ENCODE measurements at regions not wholly inside any gene's neighbourhood (a gene's known extent, or its start where the extent isn't known, plus 50 kb on each side); places are given as distances from the start of the nearest gene placed in this dataset.

DNA sequence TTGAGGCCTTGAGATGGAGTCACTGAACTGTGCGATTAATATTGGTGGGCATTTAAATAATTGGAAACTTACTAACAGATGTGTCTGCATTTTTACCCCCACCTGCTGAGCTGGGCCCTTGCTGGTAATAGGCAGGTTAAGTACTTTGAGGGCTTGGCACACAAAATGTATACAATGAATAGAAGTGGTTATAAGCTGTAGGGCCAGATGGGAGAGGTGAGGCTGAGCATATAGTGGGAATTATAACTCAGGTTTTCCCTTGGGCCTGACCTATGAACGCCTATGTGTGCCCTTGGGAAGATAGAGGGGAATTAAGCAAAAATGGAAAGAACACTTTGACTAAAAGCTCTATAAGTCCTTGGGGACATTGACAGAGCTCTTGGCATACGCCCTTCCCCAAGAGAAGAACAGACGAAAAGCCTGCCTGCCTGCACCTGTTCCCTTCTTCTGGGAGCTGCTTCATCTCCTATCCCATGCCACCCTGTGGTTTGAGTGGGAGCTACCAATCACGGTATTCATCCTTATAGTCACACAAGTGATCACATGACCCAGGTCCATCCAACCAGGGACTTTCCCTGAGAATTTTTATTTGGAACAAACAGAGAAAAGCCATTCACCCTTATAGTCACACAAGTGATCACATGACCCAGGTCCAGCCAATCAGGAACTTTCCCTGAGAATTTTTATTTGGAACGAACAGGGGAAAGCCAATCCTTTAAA, 260.7 kb upstream of the CSF3R start:
- DNase-seq, result no peak

GRCh38 chr1:36741066-36741465, 258.4 kb upstream of the CSF3R start:
- no peak for DNase-seq

GRCh38 chr1:36740446-36740845, 257.7 kb upstream of the CSF3R start:
- DNase-seq, result no peak

- no peak for DNase-seq
These were observed 257.1 kb upstream of the CSF3R start for GRCh38 chr1:36739703-36740289.

DNA sequence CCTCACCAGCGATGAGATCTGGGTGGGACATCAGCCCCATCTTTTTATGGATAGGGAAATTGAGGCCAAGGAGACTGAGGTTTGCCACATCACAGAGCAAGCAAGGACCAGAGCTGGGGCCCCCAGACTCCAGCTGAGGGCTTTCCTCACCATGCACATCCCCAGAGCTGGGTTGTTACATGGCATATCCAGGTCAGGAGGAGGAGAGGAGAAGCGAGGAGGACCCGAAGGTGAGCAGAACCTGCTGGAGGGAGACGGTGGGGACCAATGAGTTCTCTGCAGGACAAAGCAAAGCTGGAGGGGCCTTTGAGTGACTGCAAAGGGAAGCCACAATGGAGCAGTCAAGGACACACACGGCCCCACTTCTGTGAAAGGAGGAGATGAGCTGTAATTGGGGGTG, 255.5 kb upstream of the CSF3R start:
- no peak for DNase-seq

GRCh38 chr1:36737767-36738166, 255.1 kb upstream of the CSF3R start:
- DNase-seq, result no peak

DNA sequence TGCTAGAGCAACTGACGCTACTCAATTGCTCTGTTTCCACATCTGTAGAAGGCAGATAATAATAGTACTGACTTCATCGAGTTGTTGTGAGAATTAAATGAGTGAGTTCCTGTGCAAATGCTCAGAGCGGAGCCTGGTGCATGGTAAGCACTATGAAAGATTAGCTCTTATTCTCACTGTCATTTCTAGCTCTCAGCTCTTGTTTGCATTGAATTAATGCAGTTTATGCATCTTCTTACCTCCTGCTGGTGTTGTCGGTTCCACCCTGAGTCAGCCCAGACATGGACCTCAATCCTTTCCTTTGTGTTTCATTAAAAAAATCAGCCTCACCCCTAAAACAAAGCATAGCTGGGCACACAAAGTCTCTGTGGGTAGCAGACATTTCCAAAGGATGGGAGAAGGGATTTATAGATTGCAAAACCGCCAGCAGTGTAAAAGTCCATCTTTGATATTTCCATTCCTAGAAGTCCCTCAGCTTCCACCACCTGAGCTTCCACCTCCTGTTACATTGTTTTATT, 254.4 kb upstream of the CSF3R start:
- DNase-seq, result no peak

- no peak for DNase-seq
These were observed 253.4 kb upstream of the CSF3R start for GRCh38 chr1:36735939-36736730.

- no peak for DNase-seq
These were observed 252.7 kb upstream of the CSF3R start for GRCh38 chr1:36735436-36735835.

- DNase-seq, result no peak
These were observed 251.6 kb upstream of the CSF3R start for GRCh38 chr1:36734356-36734755.

DNA sequence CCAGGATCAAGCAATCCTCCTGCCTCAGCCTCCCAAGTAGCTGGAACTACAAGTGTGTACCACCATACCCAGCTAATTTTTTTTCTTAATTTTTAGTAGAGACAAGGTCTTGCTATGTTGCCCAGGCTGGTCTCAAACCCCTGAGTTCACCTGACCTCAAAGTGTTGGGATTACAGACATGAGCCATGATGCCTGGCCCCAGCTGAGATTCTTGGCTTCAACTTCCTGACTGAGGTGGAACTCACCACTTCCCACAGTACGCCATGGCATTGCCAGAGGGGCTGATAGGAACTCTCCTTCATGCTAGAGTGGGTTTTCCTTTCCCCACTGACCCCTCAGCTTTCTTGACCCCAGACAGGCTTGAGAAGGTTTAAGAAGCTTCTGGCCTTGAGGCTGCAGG, 251.0 kb upstream of the CSF3R start:
- no peak for DNase-seq

GRCh38 chr1:36732015-36732356, 249.3 kb upstream of the CSF3R start:
- DNase-seq, result no peak

DNA sequence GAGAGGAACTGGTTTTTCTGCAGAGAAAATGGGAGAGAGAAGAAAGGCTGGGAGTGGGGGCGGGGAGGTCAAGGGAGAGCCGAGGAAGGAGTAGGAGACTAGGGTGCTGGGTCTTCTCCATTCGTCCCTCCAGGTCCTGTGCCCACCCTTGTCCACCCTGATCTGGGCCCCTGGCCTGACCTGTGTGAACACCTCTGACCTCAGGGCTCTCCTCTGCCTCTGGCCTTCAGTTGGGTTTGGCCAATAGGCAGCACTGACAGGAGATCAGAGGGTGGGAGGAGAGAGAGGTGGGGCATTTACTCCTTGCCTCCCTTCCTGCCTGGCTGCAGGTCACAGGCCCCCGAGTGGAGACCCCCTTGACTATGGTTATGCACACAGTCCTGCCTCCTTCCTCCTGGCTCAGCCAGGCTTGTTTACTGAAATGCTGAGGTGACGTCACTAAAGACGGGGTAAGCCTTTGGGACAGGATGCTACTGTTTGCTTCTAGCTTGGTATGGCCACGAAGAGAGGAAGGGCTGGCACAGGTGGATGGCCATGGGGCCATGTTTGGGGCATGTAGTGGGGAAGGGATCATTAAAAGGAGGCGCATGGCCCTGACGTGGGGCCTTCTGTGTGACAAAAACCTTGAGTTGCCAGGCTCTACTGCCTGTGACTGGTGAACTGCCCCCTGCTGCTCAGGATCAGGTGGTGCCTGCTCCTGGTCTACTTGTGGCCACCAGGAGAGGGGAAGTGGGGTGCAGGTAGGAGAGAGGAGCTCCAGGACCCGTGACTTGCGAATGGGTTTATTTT, 248.7 kb upstream of the CSF3R start:
- no peak for DNase-seq

GRCh38 chr1:36730599-36730998, 247.9 kb upstream of the CSF3R start:
- no peak for DNase-seq

DNA sequence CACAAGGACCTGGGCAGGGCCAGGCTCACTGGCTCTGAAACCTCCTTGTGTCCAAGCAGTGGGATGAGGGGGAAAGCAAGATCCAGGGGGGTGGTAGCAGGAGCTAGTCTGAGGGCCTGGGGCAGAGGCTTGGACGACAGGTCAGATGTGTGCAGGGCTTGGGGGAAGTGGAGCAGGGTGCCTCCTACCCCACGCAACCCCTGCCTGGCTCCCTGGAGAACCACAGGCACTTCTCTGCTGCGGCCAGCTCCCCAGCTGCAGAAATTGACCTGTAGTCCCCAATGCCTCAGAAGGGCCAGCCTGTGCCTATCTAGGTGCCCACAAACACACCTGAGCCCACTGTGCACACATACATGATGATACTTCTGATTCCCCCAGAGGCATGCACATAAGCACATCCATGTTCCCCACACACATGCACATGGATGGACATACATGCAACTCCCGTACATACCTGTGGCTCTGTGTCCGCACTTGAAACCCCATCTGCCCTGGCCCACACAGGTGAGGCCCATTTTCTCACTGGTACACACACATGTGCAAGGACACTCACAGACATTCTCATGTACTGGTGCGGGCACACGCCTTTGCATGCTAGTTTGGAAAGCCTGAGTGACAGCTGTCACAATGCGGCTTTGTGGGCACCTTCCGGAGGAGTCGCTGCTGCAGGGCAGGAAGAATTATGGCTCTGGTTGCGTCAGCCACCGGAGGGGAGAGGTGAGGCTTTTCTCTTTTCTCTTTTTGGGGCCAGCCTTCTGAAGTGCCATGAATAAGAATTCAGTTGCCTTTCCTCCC, 247.2 kb upstream of the CSF3R start:
- no peak for DNase-seq

DNA sequence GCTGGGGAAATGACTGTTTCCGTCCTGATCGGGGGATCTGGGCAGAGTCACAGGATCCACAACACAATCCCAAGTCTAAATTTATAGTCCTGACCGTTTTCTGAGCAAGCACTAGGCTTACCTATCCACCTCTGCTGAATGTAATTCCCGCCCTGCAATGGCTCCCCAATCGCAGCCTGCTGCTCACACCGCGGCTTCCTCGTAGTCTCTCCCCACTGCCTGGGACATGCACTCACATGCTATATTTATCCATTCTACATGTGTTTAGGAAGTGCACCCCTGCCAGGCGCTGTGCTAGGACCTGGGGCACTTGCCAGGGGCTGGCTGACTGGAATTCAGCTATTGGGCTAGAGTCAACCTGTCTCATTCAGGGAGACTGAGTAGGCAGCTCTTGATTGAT, 246.6 kb upstream of the CSF3R start:
- no peak for DNase-seq

GRCh38 chr1:36728846-36729245, 246.1 kb upstream of the CSF3R start:
- no peak for DNase-seq

- no peak for DNase-seq
These were observed 245.3 kb upstream of the CSF3R start for GRCh38 chr1:36728051-36728450.

GRCh38 chr1:36725151-36725550, 242.4 kb upstream of the CSF3R start:
- no peak for DNase-seq

GRCh38 chr1:36723813-36724212, 241.1 kb upstream of the CSF3R start:
- no peak for DNase-seq

DNA sequence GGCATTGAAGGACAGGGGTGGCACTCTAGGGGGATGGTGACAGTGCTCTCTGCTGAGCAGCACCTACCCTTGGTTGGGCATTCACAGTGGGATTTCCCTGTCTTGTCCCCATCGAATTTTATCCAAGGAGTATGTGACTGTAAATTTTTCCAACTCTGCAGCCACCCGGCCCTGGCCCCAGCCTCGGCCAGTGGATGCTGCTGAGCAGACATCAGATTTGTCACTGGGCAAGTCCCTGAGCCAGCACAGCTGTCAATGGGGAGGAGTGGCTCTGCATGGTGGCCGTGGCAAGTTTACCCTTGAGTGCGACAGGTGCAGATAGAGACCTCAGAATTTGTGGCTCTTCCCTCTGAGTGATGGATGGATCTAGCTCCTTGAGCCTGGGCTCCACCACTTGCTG, 240.2 kb upstream of the CSF3R start:
- DNase-seq, result no peak

DNA sequence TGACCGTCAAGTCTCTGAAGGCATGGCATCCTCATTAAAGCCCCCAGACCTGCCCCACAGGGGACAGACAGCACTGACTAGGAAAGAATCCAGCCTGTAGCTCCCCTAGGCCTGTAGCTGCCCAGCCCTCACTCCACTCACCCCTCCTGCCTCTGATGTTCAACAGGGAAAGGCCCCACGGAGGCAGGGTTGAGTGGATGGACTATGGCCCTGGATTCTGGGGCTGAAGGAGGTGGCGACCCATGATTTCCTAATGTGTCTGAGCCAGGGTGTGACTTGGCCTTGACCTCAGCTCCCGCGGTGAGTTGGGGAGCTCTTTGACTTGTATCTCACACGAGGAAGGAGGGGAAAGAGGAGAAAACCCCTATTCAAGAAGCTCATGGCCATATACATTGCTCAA, 238.5 kb upstream of the CSF3R start:
- DNase-seq, result no peak
